ENCODE measurements at regions not wholly inside any gene's neighbourhood (a gene's known extent, or its start where the extent isn't known, plus 50 kb on each side); places are given as distances from the start of the nearest gene placed in this dataset.

DNA sequence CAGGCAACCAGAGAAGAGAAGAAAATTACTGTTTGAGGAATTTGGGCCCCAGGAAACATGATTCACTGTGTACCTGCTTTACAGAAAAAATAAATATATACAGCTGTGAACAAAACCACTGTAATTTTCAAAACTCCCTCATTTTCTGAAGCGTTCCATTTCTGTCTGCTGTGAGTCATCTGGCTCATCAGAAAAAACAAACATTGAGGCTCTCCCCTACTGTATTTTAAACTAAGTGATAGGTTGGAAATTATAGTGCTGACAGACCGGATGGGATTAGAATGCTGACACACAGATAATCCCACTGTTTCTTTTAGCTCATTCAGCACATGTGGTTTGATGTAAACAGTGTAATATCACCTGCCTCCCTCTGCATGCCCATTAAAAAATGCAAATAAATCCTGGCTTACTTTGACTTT, 847.0 kb downstream of the TRIML1 start:
- TF ChIP-seq, protein P1, sequence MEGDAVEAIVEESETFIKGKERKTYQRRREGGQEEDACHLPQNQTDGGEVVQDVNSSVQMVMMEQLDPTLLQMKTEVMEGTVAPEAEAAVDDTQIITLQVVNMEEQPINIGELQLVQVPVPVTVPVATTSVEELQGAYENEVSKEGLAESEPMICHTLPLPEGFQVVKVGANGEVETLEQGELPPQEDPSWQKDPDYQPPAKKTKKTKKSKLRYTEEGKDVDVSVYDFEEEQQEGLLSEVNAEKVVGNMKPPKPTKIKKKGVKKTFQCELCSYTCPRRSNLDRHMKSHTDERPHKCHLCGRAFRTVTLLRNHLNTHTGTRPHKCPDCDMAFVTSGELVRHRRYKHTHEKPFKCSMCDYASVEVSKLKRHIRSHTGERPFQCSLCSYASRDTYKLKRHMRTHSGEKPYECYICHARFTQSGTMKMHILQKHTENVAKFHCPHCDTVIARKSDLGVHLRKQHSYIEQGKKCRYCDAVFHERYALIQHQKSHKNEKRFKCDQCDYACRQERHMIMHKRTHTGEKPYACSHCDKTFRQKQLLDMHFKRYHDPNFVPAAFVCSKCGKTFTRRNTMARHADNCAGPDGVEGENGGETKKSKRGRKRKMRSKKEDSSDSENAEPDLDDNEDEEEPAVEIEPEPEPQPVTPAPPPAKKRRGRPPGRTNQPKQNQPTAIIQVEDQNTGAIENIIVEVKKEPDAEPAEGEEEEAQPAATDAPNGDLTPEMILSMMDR (IDR thresholded peaks at IDR 0.05; ENCODE audit: unreplicated experiment), result no peak
- Mint-ChIP-seq H3K27me3 (ENCODE audit: low read depth) (no peaks in the 10 kb centered on the region), H3K4me1 (no peaks in the 10 kb centered on the region), H3K4me3 (no peak overlapping the region), H3K27ac (no peak overlapping the region), H3K9me3 (peaks cover 4% of the 10 kb centered on the region), H3K36me3 (no peaks in the 10 kb centered on the region)
- no peak for DNase-seq (ENCODE audit: low spot score in 2 of 2, unreplicated experiment in 2 of 2)

DNA sequence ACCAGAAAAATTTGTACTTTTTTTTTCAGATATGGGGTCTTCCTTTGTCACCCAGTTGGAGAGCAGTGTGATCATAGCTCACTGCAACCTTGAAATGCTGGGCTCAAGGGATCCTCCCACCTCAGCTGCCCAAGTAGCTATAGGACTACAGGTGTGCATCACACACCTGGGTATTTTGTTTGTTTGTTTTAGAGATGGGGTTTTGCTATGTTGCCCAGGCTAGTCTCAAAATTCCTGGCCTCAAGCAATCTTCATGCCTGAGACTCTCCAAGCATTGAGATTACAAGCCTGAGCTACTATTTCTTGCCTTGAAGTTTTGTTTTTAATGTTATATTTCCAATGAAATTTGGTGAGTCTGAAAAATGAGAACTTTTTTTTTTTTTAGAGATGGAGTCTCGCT, 847.8 kb downstream of the TRIML1 start:
- Mint-ChIP-seq H3K36me3 (no peaks in the 10 kb centered on the region), H3K4me3 (no peak overlapping the region), H3K9me3 (peaks cover 4% of the 10 kb centered on the region), H3K27me3 (ENCODE audit: low read depth) (no peaks in the 10 kb centered on the region), H3K4me1 (no peaks in the 10 kb centered on the region), H3K27ac (no peak overlapping the region)
- no peak for DNase-seq (ENCODE audit: low spot score in 2 of 2, unreplicated experiment in 2 of 2)
- TF ChIP-seq, protein P1 (IDR thresholded peaks at IDR 0.05; ENCODE audit: unreplicated experiment), result no peak

DNA sequence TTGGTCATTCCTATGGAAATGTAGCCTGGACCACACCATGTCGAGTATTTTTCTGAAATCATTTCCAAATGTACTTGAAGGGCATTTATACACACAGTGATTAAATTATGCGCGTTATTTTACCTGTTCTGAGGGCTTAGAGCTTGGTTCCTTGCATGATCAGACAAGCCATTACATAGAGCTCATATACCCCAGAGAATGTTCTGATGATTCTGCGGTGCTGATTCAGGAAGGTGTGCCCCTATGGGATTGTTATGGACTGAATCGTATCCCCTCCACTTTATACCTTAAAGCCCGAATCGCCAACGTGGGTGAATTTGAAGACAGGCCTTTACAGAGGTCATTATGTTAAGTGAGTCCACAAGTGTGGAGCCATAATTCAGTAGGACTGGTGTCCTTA, 848.9 kb downstream of the TRIML1 start:
- H3K4me3 Mint-ChIP-seq, result no peak overlapping the region

DNA sequence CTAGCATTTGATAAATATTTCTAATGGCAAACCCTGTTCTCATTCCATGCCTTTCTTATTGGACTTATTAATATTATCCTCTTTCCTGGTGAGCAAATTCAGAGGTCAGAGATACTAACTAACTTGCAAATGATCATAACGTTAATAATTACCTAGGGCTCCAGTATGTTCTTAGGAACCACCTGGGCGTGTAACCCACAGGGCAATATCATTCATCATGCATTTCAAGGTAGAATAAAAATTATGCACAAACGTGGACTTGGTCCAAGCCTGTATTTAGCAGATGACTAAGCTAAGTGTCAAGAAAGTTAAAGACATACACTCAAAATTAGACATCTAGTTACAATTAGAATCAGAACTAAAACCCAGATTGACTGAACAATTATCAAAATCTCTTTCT, 850.1 kb downstream of the TRIML1 start:
- Mint-ChIP-seq H3K9me3 (no peaks in the 10 kb centered on the region), H3K4me1 (no peaks in the 10 kb centered on the region), H3K27ac (no peak overlapping the region), H3K4me3 (no peak overlapping the region), H3K27me3 (ENCODE audit: low read depth) (no peaks in the 10 kb centered on the region), H3K36me3 (no peaks in the 10 kb centered on the region)
- TF ChIP-seq, protein P1 (IDR thresholded peaks at IDR 0.05; ENCODE audit: unreplicated experiment), result no peak
- DNase-seq (ENCODE audit: low spot score in 2 of 2, unreplicated experiment in 2 of 2), result no peak

More for the DNA sequence above, 848.9 kb downstream of the TRIML1 start:
- Mint-ChIP-seq H3K4me1 (no peaks in the 10 kb centered on the region), H3K27me3 (ENCODE audit: low read depth) (no peaks in the 10 kb centered on the region), H3K9me3 (peaks cover 3% of the 10 kb centered on the region), H3K27ac (no peak overlapping the region), H3K36me3 (no peaks in the 10 kb centered on the region)
- TF ChIP-seq, protein P1 (IDR thresholded peaks at IDR 0.05; ENCODE audit: unreplicated experiment), result no peak
- no peak for DNase-seq (ENCODE audit: low spot score in 2 of 2, unreplicated experiment in 2 of 2)

DNA sequence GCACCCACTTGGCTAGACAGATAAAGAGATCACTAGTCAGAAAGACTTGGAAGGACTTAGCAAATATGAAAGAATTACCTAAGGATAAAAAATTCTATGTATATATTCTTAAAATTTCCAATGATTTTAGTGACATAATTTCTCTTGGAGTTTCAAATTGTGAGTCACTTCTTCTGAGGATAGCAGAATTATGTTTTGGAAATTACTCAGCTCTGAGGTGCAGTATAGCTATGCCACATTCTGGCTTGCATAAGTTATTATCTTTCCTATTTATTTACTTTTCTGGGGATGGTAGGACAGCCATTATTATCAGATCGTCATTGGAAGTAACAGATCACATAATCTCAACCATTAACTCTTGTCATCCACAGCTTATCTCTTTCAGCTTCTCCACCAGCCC, 853.5 kb downstream of the TRIML1 start:
- H3K9me3 Mint-ChIP-seq, result no peaks in the 10 kb centered on the region
- TF ChIP-seq, protein P1 (IDR thresholded peaks at IDR 0.05; ENCODE audit: unreplicated experiment), result no peak
- no peaks in the 10 kb centered on the region for H3K4me1 Mint-ChIP-seq
- H3K36me3 Mint-ChIP-seq, result no peaks in the 10 kb centered on the region
- H3K27me3 Mint-ChIP-seq (ENCODE audit: low read depth), result no peaks in the 10 kb centered on the region
- no peak for DNase-seq (ENCODE audit: low spot score in 2 of 2, unreplicated experiment in 2 of 2)
- no peak overlapping the region for H3K4me3 Mint-ChIP-seq
- no peak overlapping the region for H3K27ac Mint-ChIP-seq

DNA sequence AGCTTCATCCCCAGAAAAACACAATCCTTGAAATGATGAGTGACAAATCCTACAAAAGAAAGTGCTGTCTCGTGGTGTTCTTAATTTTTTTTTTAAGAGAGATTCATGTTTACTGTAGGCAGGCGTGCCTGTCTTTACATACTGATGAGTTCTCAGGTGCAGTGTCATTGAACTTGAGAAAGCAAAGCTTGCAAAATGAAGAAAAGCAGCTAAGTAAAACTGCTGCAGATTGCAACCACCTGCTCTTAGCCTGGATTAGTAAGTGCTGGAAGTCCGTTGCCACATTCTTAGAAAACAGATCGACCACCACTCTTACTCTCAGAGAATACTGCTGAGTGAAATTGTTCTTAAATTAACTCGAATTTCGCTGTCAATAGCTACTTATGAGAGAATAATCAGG, 854.6 kb downstream of the TRIML1 start:
- H3K27ac Mint-ChIP-seq, result no peak overlapping the region
- H3K4me1 Mint-ChIP-seq, result no peaks in the 10 kb centered on the region
- no peaks in the 10 kb centered on the region for H3K36me3 Mint-ChIP-seq
- no peaks in the 10 kb centered on the region for H3K27me3 Mint-ChIP-seq (ENCODE audit: low read depth)
- H3K4me3 Mint-ChIP-seq, result no peak overlapping the region
- no peaks in the 10 kb centered on the region for H3K9me3 Mint-ChIP-seq
- no peak for DNase-seq (ENCODE audit: low spot score in 2 of 2, unreplicated experiment in 2 of 2)
- TF ChIP-seq, protein P1 (IDR thresholded peaks at IDR 0.05; ENCODE audit: unreplicated experiment), result no peak
